ENCODE measurements at regions not wholly inside any gene's neighbourhood (a gene's known extent, or its start where the extent isn't known, plus 50 kb on each side); places are given as distances from the start of the nearest gene placed in this dataset.

DNA sequence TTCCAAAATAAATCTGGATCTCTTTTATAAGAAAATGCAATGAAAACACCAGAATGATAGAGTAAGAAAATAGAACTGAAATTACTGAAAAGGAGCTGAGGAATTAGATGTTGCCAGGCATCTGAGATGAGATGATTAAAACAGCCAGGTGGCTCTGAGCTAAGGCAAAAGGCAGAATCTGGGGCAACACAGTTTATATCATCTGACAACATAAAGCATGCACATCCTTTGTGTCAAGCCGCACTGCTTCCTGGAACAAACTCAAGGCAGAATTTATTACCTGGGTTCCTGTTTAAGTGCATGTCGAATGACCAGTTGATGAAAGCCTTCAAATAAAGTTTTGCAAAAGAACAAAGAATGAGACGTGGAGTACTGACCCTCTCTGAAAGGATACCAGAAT is 247.0 kb downstream of the SNX10 start:
- POLR2A ChIA-PET: no interaction called here
- no peaks in the 10 kb centered on the region for H3K79me2 ChIP-seq (ENCODE audit: control insufficient read depth, insufficient read depth, low read length)
- no peak overlapping the region for H3K4me3 ChIP-seq
- CTCF ChIA-PET: no interaction called here
- no peak for ATAC-seq
- 17% methylated on average over 3 of the region's 3 CpGs for WGBS (ENCODE audit: insufficient coverage, insufficient replicate concordance, low lambda C conversion rate, missing lambda C conversion rate)
- no peak overlapping the region for H3K27ac ChIP-seq (ENCODE audit: control insufficient read depth, insufficient read depth)
- intact Hi-C loops (cut with micrococcal nuclease; ENCODE audit: unreplicated experiment) (no loop called here), in situ Hi-C loops (cut with MboI) (no loop called here)
- H2AFZ ChIP-seq (ENCODE audit: control insufficient read depth, low read depth, low read length): no peak overlapping the region
- no TSS peak for BruUV-seq (replicated peaks)
- H3K36me3 ChIP-seq (ENCODE audit: control insufficient read depth in 2 of 2, insufficient read depth in 2 of 2, low read length in 1 of 2): no peaks in the 10 kb centered on the region
- H3K9ac ChIP-seq (ENCODE audit: control insufficient read depth, insufficient read depth, low read length): no peak overlapping the region
- RAD21 ChIA-PET (ENCODE audit: unreplicated experiment): no interaction called here
- TF ChIP-seq BHLHE40 (IDR thresholded peaks at IDR 0.05; ENCODE audit: borderline replicate concordance in 1 of 2, low read depth in 2 of 2, low read length in 1 of 2) (no peak), ZNF384 (IDR thresholded peaks at IDR 0.05; ENCODE audit: borderline replicate concordance, low read depth, low read length) (no peak), CBFB (IDR thresholded peaks at IDR 0.05; ENCODE audit: low read depth) (no peak), RCOR1 (conservative IDR thresholded peaks at IDR 0.05; ENCODE audit: low read depth, low read length) (no peak)
- TF ChIP-seq, protein P1, sequence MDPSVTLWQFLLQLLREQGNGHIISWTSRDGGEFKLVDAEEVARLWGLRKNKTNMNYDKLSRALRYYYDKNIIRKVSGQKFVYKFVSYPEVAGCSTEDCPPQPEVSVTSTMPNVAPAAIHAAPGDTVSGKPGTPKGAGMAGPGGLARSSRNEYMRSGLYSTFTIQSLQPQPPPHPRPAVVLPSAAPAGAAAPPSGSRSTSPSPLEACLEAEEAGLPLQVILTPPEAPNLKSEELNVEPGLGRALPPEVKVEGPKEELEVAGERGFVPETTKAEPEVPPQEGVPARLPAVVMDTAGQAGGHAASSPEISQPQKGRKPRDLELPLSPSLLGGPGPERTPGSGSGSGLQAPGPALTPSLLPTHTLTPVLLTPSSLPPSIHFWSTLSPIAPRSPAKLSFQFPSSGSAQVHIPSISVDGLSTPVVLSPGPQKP (IDR thresholded peaks at IDR 0.05; ENCODE audit: low read depth, low read length): no peak
- H3K9me3 ChIP-seq (replicated peaks; ENCODE audit: control insufficient read depth, insufficient read depth, low read length): no peaks in the 10 kb centered on the region
- H3K4me2 ChIP-seq (ENCODE audit: control insufficient read depth, insufficient read depth): no peak overlapping the region
- peaks cover 4 to 9% of the 10 kb centered on the region in 2 experiments; a peak in 3 of 4 replicates for H3K27me3 ChIP-seq (replicated peaks in 1 of 2; ENCODE audit: control insufficient read depth in 2 of 2, insufficient read depth in 2 of 2, low read length in 1 of 2)
- FAIRE-seq: no peak
- no peaks in the 10 kb centered on the region for H3K4me1 ChIP-seq (ENCODE audit: control insufficient read depth, insufficient read depth, low read length)
- SMC1A ChIA-PET (ENCODE audit: uncharacterized antibody, unreplicated experiment): interaction anchor here (0.6 kb wide), 1 partner anchor 50 kb away, joined by 3 read pairs; no protein-coding TSS in a partner anchor
- DNase-seq (ENCODE audit: low read depth, low spot score): no peak
- H4K20me1 ChIP-seq (ENCODE audit: control insufficient read depth, insufficient read depth): no peaks in the 10 kb centered on the region

GRCh38 chr7:26543340-26543739 is 251.7 kb downstream of the SNX10 start:
- Histone ChIP-seq H3K27me3 (replicated peaks in 1 of 2; ENCODE audit: control insufficient read depth in 2 of 2, insufficient read depth in 2 of 2, low read length in 1 of 2) (peaks cover 6 to 7% of the 10 kb centered on the region in 2 experiments; a peak in 3 of 4 replicates), H3K9me3 (replicated peaks; ENCODE audit: control insufficient read depth, insufficient read depth, low read length) (no peaks in the 10 kb centered on the region), H3K9ac (ENCODE audit: control insufficient read depth, insufficient read depth, low read length) (no peak overlapping the region), H2AFZ (ENCODE audit: control insufficient read depth, low read depth, low read length) (no peak overlapping the region), H3K27ac (ENCODE audit: control insufficient read depth, insufficient read depth) (no peak overlapping the region), H3K79me2 (ENCODE audit: control insufficient read depth, insufficient read depth, low read length) (no peaks in the 10 kb centered on the region), H3K36me3 (ENCODE audit: control insufficient read depth in 2 of 2, insufficient read depth in 2 of 2, low read length in 1 of 2) (no peaks in the 10 kb centered on the region), H3K4me3 (no peak overlapping the region), H4K20me1 (ENCODE audit: control insufficient read depth, insufficient read depth) (no peaks in the 10 kb centered on the region), H3K4me1 (ENCODE audit: control insufficient read depth, insufficient read depth, low read length) (no peaks in the 10 kb centered on the region), H3K4me2 (ENCODE audit: control insufficient read depth, insufficient read depth) (no peak overlapping the region)
- CTCF ChIA-PET: no interaction called here
- ATAC-seq (no peak), FAIRE-seq (no peak), DNase-seq (ENCODE audit: low read depth, low spot score) (no peak)
- RAD21 ChIA-PET (ENCODE audit: unreplicated experiment): interaction anchor here (1.1 kb wide), 1 partner anchor 162 kb away, joined by 3 read pairs; no protein-coding TSS in a partner anchor
- BruUV-seq (replicated peaks): no TSS peak
- POLR2A ChIA-PET: no interaction called here
- in situ Hi-C loops (cut with MboI): no loop called here
- intact Hi-C loops (cut with micrococcal nuclease; ENCODE audit: unreplicated experiment): no loop called here
- SMC1A ChIA-PET (ENCODE audit: uncharacterized antibody, unreplicated experiment): interaction anchor here (0.8 kb wide), 1 partner anchor 13 kb away, joined by 4 read pairs; no protein-coding TSS in a partner anchor
- 50% methylated on average over 10 of the region's 10 CpGs for WGBS (ENCODE audit: insufficient coverage, insufficient replicate concordance, low lambda C conversion rate, missing lambda C conversion rate)
- TF ChIP-seq ZZZ3 (IDR thresholded peaks at IDR 0.05; ENCODE audit: control insufficient read depth, insufficient read length, low read depth) (no peak), CHD2 (IDR thresholded peaks at IDR 0.05; ENCODE audit: borderline replicate concordance, low read depth, low read length) (no peak), MEF2B (IDR thresholded peaks at IDR 0.05; ENCODE audit: partially characterized antibody, poor library complexity, severe bottlenecking) (no peak), KDM1A (IDR thresholded peaks at IDR 0.05; ENCODE audit: borderline replicate concordance) (no peak), CBX3 (IDR thresholded peaks at IDR 0.05; ENCODE audit: borderline replicate concordance, low read depth) (no peak), TCF12 (IDR thresholded peaks at IDR 0.05; ENCODE audit: low read depth, low read length) (no peak), MXI1 (IDR thresholded peaks at IDR 0.05; ENCODE audit: low read depth, low read length) (no peak), ATF7 (IDR thresholded peaks at IDR 0.05; ENCODE audit: low read depth) (no peak), MYC (IDR thresholded peaks at IDR 0.05; ENCODE audit: insufficient read depth, insufficient read length, insufficient replicate concordance, low read length, severe bottlenecking) (no peak), CEBPB (IDR thresholded peaks at IDR 0.05; ENCODE audit: borderline replicate concordance in 1 of 2, low read depth in 2 of 2, low read length in 2 of 2) (no peak), RCOR1 (conservative IDR thresholded peaks at IDR 0.05; ENCODE audit: low read depth, low read length) (no peak), BHLHE40 (IDR thresholded peaks at IDR 0.05; ENCODE audit: borderline replicate concordance in 1 of 2, low read depth in 2 of 2, low read length in 1 of 2) (no peak), NR2F1 (conservative IDR thresholded peaks at IDR 0.05) (no peak), RELA (IDR thresholded peaks at IDR 0.05; ENCODE audit: borderline replicate concordance, partially characterized antibody) (no peak), TCF3 (IDR thresholded peaks at IDR 0.05; ENCODE audit: borderline replicate concordance, insufficient read depth, low read depth, low read length) (no peak), CHD4 (IDR thresholded peaks at IDR 0.05) (no peak)

All from GM12878 (cell line).